RWPE1 (cell line): ENCODE measurements at regions not wholly inside any gene's neighbourhood (a gene's known extent, or its start where the extent isn't known, plus 50 kb on each side); places are given as distances from the start of the nearest gene placed in this dataset.
"Not testable (repeated sequence)": the region's sequence is repeated elsewhere in the genome, so short reads cannot be mapped to it uniquely, and the experiment has no call there.

Experiments used
- CTCF ChIA-PET: fragments of 350-600 bp; sonication (Branson Sonifier 250); formaldehyde crosslinking; extraction: SDS; loops from one replicate; lab custom pipeline; 2021; lab: Yijun Ruan, JAX
- POLR2A ChIA-PET: fragments of 400-600 bp; formaldehyde crosslinking; extraction: SDS; loops from one replicate; lab custom pipeline; 2020; ENCODE audit warnings: antibody characterized with exemption; ENCODE audit not compliant: low non-redundant PET; lab: Yijun Ruan, JAX
- DNase-seq: peaks from one replicate; pipeline ENCODE4 v3.0.0; 2012; ENCODE audit warnings: low spot score
- H3K27ac ChIP-seq: fragments of 450-650 bp; 2 replicates; pipeline ENCODE4 v1.5.1; 2017
- TF ChIP-seq, protein P1 (sequence below): fragments of 450-650 bp; conservative IDR thresholded peaks from 2 replicates; pipeline ENCODE4 v1.5.1; 2017; ENCODE audit warnings: low read depth, mild to moderate bottlenecking

DNA sequence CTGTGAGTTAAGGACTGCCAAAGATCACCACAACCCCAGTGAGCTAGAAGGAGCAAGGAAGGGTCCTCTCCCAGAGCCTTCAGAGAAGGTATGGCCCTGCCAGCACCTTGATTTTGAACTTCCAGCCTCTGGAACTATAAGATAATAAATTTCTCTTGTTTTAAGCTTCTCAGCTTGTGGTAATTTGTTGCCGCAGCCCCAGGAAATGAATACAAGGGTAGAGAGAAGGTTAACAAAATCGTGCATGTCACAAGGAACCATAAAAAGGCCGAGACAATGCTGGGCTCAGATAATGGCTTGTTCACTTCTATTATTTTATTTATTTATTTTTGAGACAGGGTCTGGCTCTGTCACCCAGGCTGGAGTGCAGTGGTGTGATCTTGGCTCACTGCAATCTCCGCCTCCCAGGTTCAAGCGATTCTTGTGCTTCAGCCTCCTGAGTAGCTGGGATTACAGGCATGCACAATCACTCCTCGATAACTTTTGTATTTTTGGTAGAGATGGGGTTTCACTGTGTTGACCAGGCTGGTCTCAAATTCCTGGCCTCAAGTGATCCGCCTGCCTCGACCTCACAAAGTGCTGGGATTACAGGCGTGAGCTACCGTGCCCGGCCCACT is 71.5 kb downstream of the WSB1 start:
- POLR2A ChIA-PET, H3K27ac ChIP-seq, DNase-seq: not testable (repeated sequence)
- CTCF ChIA-PET, result interaction anchor here (0.6 to 1.1 kb wide), 2 partner anchors 11 to 28 kb away, joined by 3 to 5 read pairs; no protein-coding TSS in a partner anchor

GRCh38 chr17:27366437-27366836 is 72.5 kb downstream of the WSB1 start:
- POLR2A ChIA-PET, result no interaction called here
- no peak for DNase-seq
- CTCF ChIA-PET, result interaction anchor here (1.1 kb wide), 1 partner anchor 12 kb away, joined by 3 read pairs; no protein-coding TSS in a partner anchor
- no peak overlapping the region for H3K27ac ChIP-seq
- TF ChIP-seq, protein P1, sequence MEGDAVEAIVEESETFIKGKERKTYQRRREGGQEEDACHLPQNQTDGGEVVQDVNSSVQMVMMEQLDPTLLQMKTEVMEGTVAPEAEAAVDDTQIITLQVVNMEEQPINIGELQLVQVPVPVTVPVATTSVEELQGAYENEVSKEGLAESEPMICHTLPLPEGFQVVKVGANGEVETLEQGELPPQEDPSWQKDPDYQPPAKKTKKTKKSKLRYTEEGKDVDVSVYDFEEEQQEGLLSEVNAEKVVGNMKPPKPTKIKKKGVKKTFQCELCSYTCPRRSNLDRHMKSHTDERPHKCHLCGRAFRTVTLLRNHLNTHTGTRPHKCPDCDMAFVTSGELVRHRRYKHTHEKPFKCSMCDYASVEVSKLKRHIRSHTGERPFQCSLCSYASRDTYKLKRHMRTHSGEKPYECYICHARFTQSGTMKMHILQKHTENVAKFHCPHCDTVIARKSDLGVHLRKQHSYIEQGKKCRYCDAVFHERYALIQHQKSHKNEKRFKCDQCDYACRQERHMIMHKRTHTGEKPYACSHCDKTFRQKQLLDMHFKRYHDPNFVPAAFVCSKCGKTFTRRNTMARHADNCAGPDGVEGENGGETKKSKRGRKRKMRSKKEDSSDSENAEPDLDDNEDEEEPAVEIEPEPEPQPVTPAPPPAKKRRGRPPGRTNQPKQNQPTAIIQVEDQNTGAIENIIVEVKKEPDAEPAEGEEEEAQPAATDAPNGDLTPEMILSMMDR, result no peak

GRCh38 chr17:27367121-27367981 is 73.4 kb downstream of the WSB1 start:
- DNase-seq, result no peak
- TF ChIP-seq, protein P1, result no peak
- ChIA-PET POLR2A (no interaction called here), CTCF (no interaction called here)
- no peak overlapping the region for H3K27ac ChIP-seq

DNA sequence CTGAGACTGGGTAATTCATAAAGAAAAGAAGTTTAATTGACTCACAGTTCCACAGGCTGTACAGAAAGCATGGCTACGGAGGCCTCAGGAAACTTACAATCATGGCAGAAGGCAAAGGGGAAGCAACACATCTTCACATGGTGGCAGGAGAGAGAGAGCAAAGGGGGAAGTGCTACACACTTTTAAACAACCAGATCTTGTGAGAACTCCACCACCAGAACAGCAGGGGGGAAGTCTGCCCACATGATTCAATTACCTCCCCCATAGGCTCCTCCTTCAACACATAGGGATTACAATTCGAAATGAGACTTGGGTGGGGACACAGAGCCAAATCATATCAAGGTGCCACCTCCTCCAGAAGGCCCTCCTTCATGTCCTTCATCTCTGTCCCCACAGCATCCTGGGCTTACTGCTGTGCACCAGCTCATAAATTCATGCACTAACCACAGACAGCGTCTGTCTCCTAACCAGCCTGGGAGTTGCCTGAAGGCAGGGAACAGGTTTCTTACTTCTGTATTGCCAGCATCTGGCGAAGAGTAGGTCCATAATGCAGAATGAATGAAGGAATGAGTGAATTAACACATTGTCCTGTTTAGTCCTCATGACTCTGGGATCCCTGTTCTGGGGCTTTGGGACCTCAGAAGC is 74.4 kb downstream of the WSB1 start:
- DNase-seq, result no peak
- H3K27ac ChIP-seq, result no peak overlapping the region
- ChIA-PET POLR2A (no interaction called here), CTCF (interaction anchor here (0.5 to 0.7 kb wide), 3 partner anchors 24 to 78 kb away, joined by 3 to 5 read pairs (median 3); no protein-coding TSS in a partner anchor)
- TF ChIP-seq, protein P1, result no peak

DNA sequence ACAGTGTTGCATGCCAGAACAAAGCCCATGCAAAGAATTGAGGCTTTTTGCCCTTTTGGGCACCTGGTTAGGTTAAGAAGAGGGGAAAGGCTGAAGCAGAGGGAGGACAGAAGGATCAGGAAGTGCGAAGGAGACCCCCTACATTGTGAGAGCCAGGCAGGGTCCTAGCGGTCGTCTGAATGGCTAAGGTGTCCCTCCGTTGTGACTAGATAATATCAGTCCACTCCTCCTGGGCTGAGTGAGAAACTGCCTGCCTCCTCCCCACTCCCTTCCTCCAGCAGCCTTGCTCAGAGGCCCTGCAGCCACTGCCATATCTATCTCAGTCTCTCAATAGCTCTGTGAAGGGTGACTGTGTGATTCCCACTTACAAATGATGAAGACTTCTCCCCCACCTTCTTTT is 75.1 kb downstream of the WSB1 start:
- no peak overlapping the region for H3K27ac ChIP-seq
- CTCF ChIA-PET, result interaction anchor here (0.6 to 0.7 kb wide), 2 partner anchors 24 to 77 kb away, joined by 3 read pairs; no protein-coding TSS in a partner anchor
- no peak for DNase-seq
- TF ChIP-seq, protein P1, result no peak
- POLR2A ChIA-PET, result no interaction called here

GRCh38 chr17:27370776-27371175 is 76.9 kb downstream of the WSB1 start:
- ChIA-PET POLR2A (no interaction called here), CTCF (no interaction called here)
- no peak for DNase-seq
- TF ChIP-seq, protein P1, result no peak
- no peak overlapping the region for H3K27ac ChIP-seq

- H3K27ac ChIP-seq, POLR2A ChIA-PET, DNase-seq, CTCF ChIA-PET: not testable (repeated sequence)
Observed at GRCh38 chr17:27373695-27374094, 79.8 kb downstream of the WSB1 start.
